Keratinocyte (primary cell): ENCODE measurements at regions not wholly inside any gene's neighbourhood (a gene's known extent, or its start where the extent isn't known, plus 50 kb on each side); places are given as distances from the start of the nearest gene placed in this dataset.

ENCODE experiments used
- CTCF ChIP-seq, 3 experiments: IDR thresholded peaks in 1 of 3; conservative IDR thresholded peaks in 1 of 3; optimal IDR thresholded peaks in 1 of 3; 2 replicates in 2 of 3; 3 replicates in 1 of 3; pipeline versions ENCODE3 to v1.5.1; 2011; ENCODE audit warnings: low read length in 3 of 3, mild to moderate bottlenecking in 3 of 3, moderate library complexity in 2 of 3, control low read depth in 1 of 3, inconsistent platforms in 1 of 3; ENCODE audit not compliant: insufficient read depth in 2 of 3; ENCODE audit errors: extremely low read depth in 1 of 3
- EZH2 ChIP-seq: IDR thresholded peaks from one replicate; pipeline ENCODE4 v1.6.1; 2012; ENCODE audit warnings: inconsistent platforms, mild to moderate bottlenecking, low read length, moderate library complexity

- TF ChIP-seq CTCF (optimal IDR thresholded peaks at IDR 0.05 in 1 of 3, IDR thresholded peaks at IDR 0.05 in 1 of 3, conservative IDR thresholded peaks at IDR 0.05 in 1 of 3; ENCODE audit: extremely low read depth in 1 of 3, insufficient read depth in 2 of 3, low read length in 3 of 3) (no peak), EZH2 (no peak)
Observed at GRCh38 chr13:64959276-64959675, 2270.9 kb downstream of the PCDH9 start.
